ENCODE measurements at regions not wholly inside any gene's neighbourhood (a gene's known extent, or its start where the extent isn't known, plus 50 kb on each side); places are given as distances from the start of the nearest gene placed in this dataset.

GRCh38 chr6:169906004-169906687 lies 154.7 kb downstream of the ERMARD start:
- DNase-seq (ENCODE audit: low read depth): no peak

GRCh38 chr6:169905041-169905807 lies 153.8 kb downstream of the ERMARD start:
- H3K4me3 ChIP-seq (replicated peaks; ENCODE audit: low read depth, low read length): no peak overlapping the region
- DNase-seq (ENCODE audit: low read depth): peak; percentile 87
- TF ChIP-seq, protein P1, sequence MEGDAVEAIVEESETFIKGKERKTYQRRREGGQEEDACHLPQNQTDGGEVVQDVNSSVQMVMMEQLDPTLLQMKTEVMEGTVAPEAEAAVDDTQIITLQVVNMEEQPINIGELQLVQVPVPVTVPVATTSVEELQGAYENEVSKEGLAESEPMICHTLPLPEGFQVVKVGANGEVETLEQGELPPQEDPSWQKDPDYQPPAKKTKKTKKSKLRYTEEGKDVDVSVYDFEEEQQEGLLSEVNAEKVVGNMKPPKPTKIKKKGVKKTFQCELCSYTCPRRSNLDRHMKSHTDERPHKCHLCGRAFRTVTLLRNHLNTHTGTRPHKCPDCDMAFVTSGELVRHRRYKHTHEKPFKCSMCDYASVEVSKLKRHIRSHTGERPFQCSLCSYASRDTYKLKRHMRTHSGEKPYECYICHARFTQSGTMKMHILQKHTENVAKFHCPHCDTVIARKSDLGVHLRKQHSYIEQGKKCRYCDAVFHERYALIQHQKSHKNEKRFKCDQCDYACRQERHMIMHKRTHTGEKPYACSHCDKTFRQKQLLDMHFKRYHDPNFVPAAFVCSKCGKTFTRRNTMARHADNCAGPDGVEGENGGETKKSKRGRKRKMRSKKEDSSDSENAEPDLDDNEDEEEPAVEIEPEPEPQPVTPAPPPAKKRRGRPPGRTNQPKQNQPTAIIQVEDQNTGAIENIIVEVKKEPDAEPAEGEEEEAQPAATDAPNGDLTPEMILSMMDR (IDR thresholded peaks at IDR 0.05; ENCODE audit: low read length, missing control alignments): no peak

More at GRCh38 chr6:169906004-169906687, 154.7 kb downstream of the ERMARD start:
- TF ChIP-seq, protein P1 (IDR thresholded peaks at IDR 0.05; ENCODE audit: low read length, missing control alignments): no peak
- no peak overlapping the region for H3K4me3 ChIP-seq (replicated peaks; ENCODE audit: low read depth, low read length)

DNA sequence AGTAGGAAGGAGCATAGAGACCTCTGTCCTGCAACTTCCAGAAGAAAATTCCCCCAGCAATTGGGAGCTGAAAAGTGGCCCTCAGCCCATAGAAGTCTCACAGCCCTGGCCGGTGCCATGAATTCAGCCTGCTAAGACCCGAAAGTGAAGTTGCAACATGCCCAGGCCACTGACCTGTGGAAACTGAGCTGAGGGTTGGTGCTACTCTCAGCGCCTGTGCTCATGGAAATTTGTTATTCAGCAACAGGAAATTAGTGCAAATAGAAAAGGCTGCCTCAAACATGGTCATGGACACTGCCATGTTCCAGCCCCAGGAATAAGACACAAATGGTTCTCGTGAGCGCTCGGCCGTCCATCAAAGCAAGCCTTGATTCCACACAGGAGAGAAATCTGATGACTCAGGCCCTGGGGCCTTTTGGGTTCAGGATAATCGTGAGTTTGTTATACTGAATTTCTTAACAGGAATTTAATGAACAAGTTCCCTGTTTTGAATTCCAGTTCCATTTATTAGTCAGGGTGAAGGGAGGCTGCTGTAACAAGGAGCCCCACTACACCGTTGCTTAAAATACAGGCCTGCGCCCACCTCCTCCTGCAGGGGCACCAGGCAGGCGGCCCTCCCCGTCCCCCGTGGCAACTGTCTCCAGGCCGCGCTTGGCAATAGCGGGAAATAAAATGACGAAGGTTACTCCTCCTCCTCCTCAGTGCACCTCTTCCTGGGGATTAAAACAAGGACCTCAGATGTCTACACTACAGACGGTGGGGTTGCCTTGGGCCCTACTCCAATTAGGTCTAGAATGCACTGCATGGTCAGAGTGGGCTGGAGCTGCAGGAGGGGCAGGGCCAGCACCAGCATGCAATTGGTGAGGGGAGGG lies 152.9 kb downstream of the ERMARD start:
- DNase-seq (ENCODE audit: low read depth): no peak
- TF ChIP-seq, protein P1 (IDR thresholded peaks at IDR 0.05; ENCODE audit: low read length, missing control alignments): no peak

GRCh38 chr6:169903122-169903521 lies 151.7 kb downstream of the ERMARD start:
- no peak overlapping the region for H3K4me3 ChIP-seq (replicated peaks; ENCODE audit: low read depth, low read length)
- no peak for DNase-seq (ENCODE audit: low read depth)
- TF ChIP-seq, protein P1 (IDR thresholded peaks at IDR 0.05; ENCODE audit: low read length, missing control alignments): no peak

More for the DNA sequence above, 152.9 kb downstream of the ERMARD start:
- H3K4me3 ChIP-seq (replicated peaks; ENCODE audit: low read depth, low read length): no peak overlapping the region

DNA sequence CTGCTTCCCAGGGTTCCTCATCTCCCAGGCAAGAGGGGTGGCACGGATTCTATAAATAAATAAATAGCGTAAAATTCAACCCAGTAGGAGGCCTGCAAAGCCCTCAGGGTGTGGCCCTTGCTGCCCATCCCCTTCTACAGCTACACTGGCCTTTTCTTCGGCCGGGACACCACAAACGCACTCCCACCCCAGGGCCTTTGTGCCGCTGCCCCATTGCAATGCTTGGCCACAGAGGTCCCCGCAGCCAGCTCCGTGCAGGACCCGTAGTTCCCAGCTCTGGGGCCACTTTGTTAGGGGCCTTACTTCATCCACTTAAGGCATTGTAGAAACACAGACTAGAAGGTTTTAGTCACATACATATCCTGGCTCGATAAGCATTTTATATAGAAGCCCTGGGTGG lies 151.2 kb downstream of the ERMARD start:
- H3K4me3 ChIP-seq (replicated peaks; ENCODE audit: low read depth, low read length): no peak overlapping the region

GRCh38 chr6:169902070-169902469 lies 150.6 kb downstream of the ERMARD start:
- TF ChIP-seq, protein P1 (IDR thresholded peaks at IDR 0.05; ENCODE audit: low read length, missing control alignments): no peak
- no peak overlapping the region for H3K4me3 ChIP-seq (replicated peaks; ENCODE audit: low read depth, low read length)
- no peak for DNase-seq (ENCODE audit: low read depth)

More for the DNA sequence above, 151.2 kb downstream of the ERMARD start:
- DNase-seq (ENCODE audit: low read depth): no peak
- TF ChIP-seq, protein P1 (IDR thresholded peaks at IDR 0.05; ENCODE audit: low read length, missing control alignments): no peak

Data from fibroblast of pulmonary artery (primary cell).